Sigmoid colon (tissue), 6 donors: ENCODE measurements at regions not wholly inside any gene's neighbourhood (a gene's known extent, or its start where the extent isn't known, plus 50 kb on each side); places are given as distances from the start of the nearest gene placed in this dataset.

Experiments
- DNase-seq: peaks from one replicate; pipeline ENCODE4 v3.0.0-alpha.2; 2019
- H3K27ac ChIP-seq, 4 donors: fragments of 200-600 bp; sonication (generic); one replicate each; pipeline ENCODE4 v1.5.1; 2016 to 2019; ENCODE audit warnings: mild to moderate bottlenecking in 1 of 4
- H3K27me3 ChIP-seq, 3 donors: fragments of 200-600 bp; sonication (generic); one replicate each; pipeline ENCODE4 v1.5.1; 2019; ENCODE audit warnings: mild to moderate bottlenecking in 1 of 3
- H3K36me3 ChIP-seq, 4 donors: fragments of 200-600 bp; sonication (generic); one replicate each; pipeline ENCODE4 v1.5.1; 2016 to 2019
- H3K4me1 ChIP-seq, 4 donors: fragments of 200-600 bp; sonication (generic); one replicate each; pipeline ENCODE4 v1.5.1; 2017 to 2019
- H3K4me3 ChIP-seq, 4 donors: fragments of 200-600 bp; sonication (generic); one replicate each; pipeline ENCODE4 v1.5.1; 2017 to 2019; ENCODE audit warnings: mild to moderate bottlenecking in 2 of 4, moderate library complexity in 1 of 4
- H3K9me3 ChIP-seq, 4 donors: fragments of 200-600 bp in 3 of 4; sonication (generic) in 3 of 4; one replicate each; pipeline versions ENCODE4 v1.5.1 to v1.6.1; 2013 to 2019
- CTCF ChIP-seq, 4 experiments: fragments of 450-650 bp in 3 of 4; fragments of 200-600 bp in 1 of 4; IDR thresholded peaks; one replicate each; pipeline ENCODE4 v1.5.1; 2016 to 2019; ENCODE audit warnings: antibody characterized with exemption in 4 of 4, mild to moderate bottlenecking in 3 of 4, moderate library complexity in 2 of 4
- EP300 ChIP-seq, 4 donors: sonication (generic); formaldehyde crosslinking; IDR thresholded peaks; one replicate each; pipeline ENCODE4 v1.6.1; 2017; ENCODE audit warnings: antibody characterized with exemption in 4 of 4
- POLR2A ChIP-seq, 2 donors: fragments of 450-650 bp; IDR thresholded peaks; one replicate each; pipeline ENCODE4 v1.6.1; 2016; ENCODE audit warnings: antibody characterized with exemption in 2 of 2, mild to moderate bottlenecking in 2 of 2, moderate library complexity in 2 of 2
- POLR2AphosphoS5 ChIP-seq, 4 donors: sonication (generic); formaldehyde crosslinking; IDR thresholded peaks; one replicate each; pipeline ENCODE4 v1.6.1; 2017; ENCODE audit warnings: antibody characterized with exemption in 4 of 4
- WGBS, 2 donors: extraction: QIAGEN DNeasy Blood & Tissue Kit; methylation state at CpG; one replicate each; pipeline ENCODE4 v1.1.7; 2013; 5-methylcytosine and 5-hydroxymethylcytosine counted together
- intact Hi-C: fragments of 100-400 bp; cut with DNase I; formaldehyde crosslinking; loops from one replicate; pipeline ENCODE4 v1.15.1; 2023
- donor health status: healthy with polysubstance abuse.
- donor health status: healthy.

DNA sequence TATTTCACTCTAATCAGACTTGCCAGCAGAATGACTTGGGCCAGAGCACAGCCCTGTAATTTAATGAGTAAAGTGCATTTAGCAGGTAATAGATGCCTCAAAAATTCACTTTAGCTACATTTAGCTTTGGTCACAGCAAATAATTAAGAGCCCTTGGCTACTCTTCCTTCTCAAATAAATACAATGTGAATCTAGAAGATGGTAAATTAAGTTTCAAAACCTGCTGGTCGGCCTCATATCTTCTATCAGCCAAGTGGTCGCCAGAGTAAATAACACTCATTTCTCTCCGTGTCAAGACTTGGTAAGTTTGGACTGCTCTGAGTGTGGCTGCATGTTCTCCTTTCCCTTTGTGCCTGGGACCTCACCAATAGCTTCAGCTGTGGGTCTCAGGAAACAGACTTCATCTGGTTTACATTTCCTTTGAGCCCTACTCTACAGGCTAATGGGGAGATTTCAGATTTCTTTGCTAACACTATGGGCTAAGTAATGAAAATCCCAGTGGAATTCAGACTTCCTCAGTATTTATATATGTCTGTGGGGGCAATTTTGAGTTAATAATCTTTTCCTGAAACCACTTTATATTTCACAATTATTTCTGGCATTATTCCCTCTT is 375.8 kb downstream of the RBM43 start:
- no peak for DNase-seq
- Histone ChIP-seq H3K9me3 (no peaks in the 10 kb centered on the region), H3K4me1 (no peaks in the 10 kb centered on the region), H3K27me3 (no peaks in the 10 kb centered on the region), H3K27ac (no peak overlapping the region), H3K4me3 (no peak overlapping the region), H3K36me3 (no peaks in the 10 kb centered on the region)
- WGBS, 2 donors, result 69 to 80% methylated on average over 3 of the region's 3 CpGs
- intact Hi-C loops, result no loop called here
- TF ChIP-seq POLR2A (IDR thresholded peaks at IDR 0.05) (no peak), POLR2AphosphoS5 (IDR thresholded peaks at IDR 0.05) (no peak), CTCF (IDR thresholded peaks at IDR 0.05) (no peak)

- WGBS, 2 donors, result 96 to 99% methylated on average over 1 of the region's 1 CpG
- no peaks in the 10 kb centered on the region for H3K4me1 ChIP-seq
- no peak overlapping the region for H3K27ac ChIP-seq
- H3K9me3 ChIP-seq, result no peaks in the 10 kb centered on the region
- no peak overlapping the region for H3K4me3 ChIP-seq
- no peak for TF ChIP-seq EP300 (IDR thresholded peaks at IDR 0.05)
- TF ChIP-seq CTCF (IDR thresholded peaks at IDR 0.05), result no peak
- no peak for TF ChIP-seq POLR2A (IDR thresholded peaks at IDR 0.05)
- TF ChIP-seq POLR2AphosphoS5 (IDR thresholded peaks at IDR 0.05), result no peak
- H3K27me3 ChIP-seq, result no peaks in the 10 kb centered on the region
- intact Hi-C loops, result no loop called here
- no peaks in the 10 kb centered on the region for H3K36me3 ChIP-seq
- DNase-seq, result no peak
These were observed 376.4 kb downstream of the RBM43 start for GRCh38 chr2:150885236-150885635.

DNA sequence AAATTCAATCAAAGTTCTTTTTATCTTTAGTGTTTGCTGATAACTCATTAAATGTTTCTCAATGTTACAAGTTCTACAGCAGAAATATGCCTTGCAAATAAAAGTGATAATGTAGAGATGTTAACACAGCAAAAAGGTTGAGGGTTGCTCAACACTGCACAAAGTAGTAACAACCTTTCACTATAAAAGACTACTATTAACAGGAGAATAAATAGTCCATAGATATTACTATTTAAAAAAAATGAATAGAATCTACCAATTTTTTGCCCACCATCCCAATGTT is 378.1 kb downstream of the RBM43 start:
- Histone ChIP-seq H3K9me3 (no peaks in the 10 kb centered on the region), H3K36me3 (no peaks in the 10 kb centered on the region), H3K27me3 (no peaks in the 10 kb centered on the region), H3K27ac (no peak overlapping the region), H3K4me3 (no peak overlapping the region), H3K4me1 (no peaks in the 10 kb centered on the region)
- DNase-seq, result no peak
- intact Hi-C loops, result no loop called here
- no peak for TF ChIP-seq POLR2AphosphoS5 (IDR thresholded peaks at IDR 0.05)
- no peak for TF ChIP-seq CTCF (IDR thresholded peaks at IDR 0.05)
- TF ChIP-seq POLR2A (IDR thresholded peaks at IDR 0.05), result no peak
- TF ChIP-seq EP300 (IDR thresholded peaks at IDR 0.05), result no peak

GRCh38 chr2:150882751-150883612 is 378.7 kb downstream of the RBM43 start:
- no peak overlapping the region for H3K27ac ChIP-seq
- H3K4me1 ChIP-seq, result no peaks in the 10 kb centered on the region
- DNase-seq, result no peak
- WGBS, 2 donors, result 57 to 77% methylated on average over 7 of the region's 7 CpGs
- TF ChIP-seq POLR2A (IDR thresholded peaks at IDR 0.05) (no peak), EP300 (IDR thresholded peaks at IDR 0.05) (no peak), CTCF (IDR thresholded peaks at IDR 0.05) (no peak), POLR2AphosphoS5 (IDR thresholded peaks at IDR 0.05) (no peak)
- H3K4me3 ChIP-seq, result no peak overlapping the region
- no peaks in the 10 kb centered on the region for H3K27me3 ChIP-seq
- no peaks in the 10 kb centered on the region for H3K36me3 ChIP-seq
- H3K9me3 ChIP-seq, result no peaks in the 10 kb centered on the region
- intact Hi-C loops, result no loop called here
